Mesendoderm (in vitro differentiated cells): ENCODE measurements at regions not wholly inside any gene's neighbourhood (a gene's known extent, or its start where the extent isn't known, plus 50 kb on each side); places are given as distances from the start of the nearest gene placed in this dataset.

Experiments used
- DNase-seq: peaks from one replicate; pipeline ENCODE4 v3.0.0; 2013
- H2AK5ac ChIP-seq: 2 replicates; pipeline ENCODE4 v1.6.1; 2013; ENCODE audit warnings: low read length, inconsistent platforms
- H2BK120ac ChIP-seq: 2 replicates; pipeline ENCODE4 v1.6.1; 2013; ENCODE audit warnings: low read depth, mild to moderate bottlenecking, low read length, moderate library complexity, mixed read lengths
- H2BK15ac ChIP-seq: replicated peaks from 2 replicates; pipeline ENCODE4 v1.6.1; 2013; ENCODE audit warnings: low read depth, mild to moderate bottlenecking, moderate library complexity
- H2BK5ac ChIP-seq: 2 replicates; pipeline ENCODE4 v1.6.1; 2013; ENCODE audit warnings: low read length, inconsistent platforms
- H3K18ac ChIP-seq: 2 replicates; pipeline ENCODE4 v1.6.1; 2013; ENCODE audit warnings: mild to moderate bottlenecking, low read length, mixed read lengths
- H3K23ac ChIP-seq: one replicate; pipeline ENCODE4 v1.6.1; 2013; ENCODE audit warnings: low read length
- H3K27ac ChIP-seq: 2 replicates; pipeline ENCODE4 v1.5.1; 2013; ENCODE audit warnings: low read depth, mild to moderate bottlenecking, inconsistent platforms, low read length, moderate library complexity
- H3K27me3 ChIP-seq: 2 replicates; pipeline ENCODE4 v1.6.1; 2013; ENCODE audit warnings: low read length, control low read depth, mild to moderate bottlenecking, inconsistent platforms; ENCODE audit not compliant: insufficient read depth, poor library complexity
- H3K36me3 ChIP-seq: 2 replicates; pipeline ENCODE4 v1.6.1; 2013; ENCODE audit warnings: low read length, inconsistent platforms; ENCODE audit not compliant: control insufficient read depth, insufficient read depth
- H3K4ac ChIP-seq: one replicate; pipeline ENCODE4 v1.6.1; 2013; ENCODE audit warnings: low read depth, mild to moderate bottlenecking, low read length, moderate library complexity
- H3K4me1 ChIP-seq: 2 replicates; pipeline ENCODE4 v1.6.1; 2013; ENCODE audit warnings: low read depth, low read length, inconsistent platforms; ENCODE audit not compliant: control insufficient read depth
- H3K4me2 ChIP-seq: 2 replicates; pipeline ENCODE4 v1.6.1; 2013; ENCODE audit warnings: low read length
- H3K4me3 ChIP-seq: 2 replicates; pipeline ENCODE4 v1.5.1; 2013; ENCODE audit warnings: mild to moderate bottlenecking, low read length
- H3K56ac ChIP-seq: one replicate; pipeline ENCODE4 v1.6.1; 2013; ENCODE audit warnings: low read length
- H3K79me1 ChIP-seq: 2 replicates; pipeline ENCODE4 v1.6.1; 2013; ENCODE audit warnings: low read length, inconsistent platforms
- H3K79me2 ChIP-seq: 2 replicates; pipeline ENCODE4 v1.6.1; 2013; ENCODE audit warnings: mild to moderate bottlenecking, low read length; ENCODE audit not compliant: control insufficient read depth, insufficient read depth
- H3K9ac ChIP-seq: 2 replicates; pipeline ENCODE4 v1.6.1; 2013; ENCODE audit warnings: low read length, inconsistent platforms
- H4K5ac ChIP-seq: one replicate; pipeline ENCODE4 v1.6.1; 2013; ENCODE audit warnings: low read length
- H4K8ac ChIP-seq: one replicate; pipeline ENCODE4 v1.6.1; 2013; ENCODE audit warnings: low read depth, mild to moderate bottlenecking, control low read depth, low read length, moderate library complexity
- WGBS: extraction: QIAGEN DNeasy Blood & Tissue Kit; methylation state at CpG from one replicate; pipeline ENCODE4 v1.1.7; 2013; ENCODE audit warnings: low lambda C conversion rate, missing lambda C conversion rate; ENCODE audit not compliant: insufficient coverage; ENCODE audit errors: extremely low coverage; 5-methylcytosine and 5-hydroxymethylcytosine counted together

- no peak overlapping the region for H3K56ac ChIP-seq
- H3K23ac ChIP-seq = no peak overlapping the region
- H3K27me3 ChIP-seq = no peaks in the 10 kb centered on the region
- DNase-seq = no peak
- H3K18ac ChIP-seq = no peak overlapping the region
- H2BK5ac ChIP-seq = no peak overlapping the region
- H3K27ac ChIP-seq = no peak overlapping the region
- no peak overlapping the region for H3K4me3 ChIP-seq
- WGBS = no CpG with 5 or more reads among the region's 2 CpGs
- no peak overlapping the region for H3K4me2 ChIP-seq
- H2BK120ac ChIP-seq = no peak overlapping the region
- H2AK5ac ChIP-seq = no peak overlapping the region
- no peak overlapping the region for H3K4ac ChIP-seq
- no peak overlapping the region for H4K5ac ChIP-seq
- H3K36me3 ChIP-seq = no peaks in the 10 kb centered on the region
- H3K4me1 ChIP-seq = no peaks in the 10 kb centered on the region
- no peak overlapping the region for H3K9ac ChIP-seq
- no peak overlapping the region for H2BK15ac ChIP-seq
- H4K8ac ChIP-seq = no peak overlapping the region
- H3K79me2 ChIP-seq = no peaks in the 10 kb centered on the region
- H3K79me1 ChIP-seq = no peaks in the 10 kb centered on the region
These were observed 760.1 kb downstream of the CDH11 start for GRCh38 chr16:64361753-64362152.

DNA sequence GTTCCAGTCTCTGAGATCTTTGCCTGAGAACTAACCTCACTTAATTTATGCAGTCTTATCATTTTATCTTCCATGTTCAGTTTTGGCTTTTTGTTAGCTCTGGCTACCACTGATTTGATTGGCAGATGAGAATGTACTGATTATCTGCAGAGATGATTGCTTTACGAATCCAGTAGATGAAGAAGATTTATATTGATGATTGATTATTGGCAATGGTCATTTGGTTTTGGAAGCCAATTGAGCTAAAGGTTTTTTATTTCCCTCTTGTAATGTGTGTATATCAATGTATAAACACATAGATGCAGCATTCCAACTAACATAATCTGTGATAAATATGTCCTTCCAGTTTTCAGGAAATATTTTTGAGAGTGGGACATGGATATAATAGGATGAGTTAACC is 763.6 kb downstream of the CDH11 start:
- Histone ChIP-seq H3K79me2 (no peaks in the 10 kb centered on the region), H3K23ac (no peak overlapping the region), H3K27me3 (no peaks in the 10 kb centered on the region), H2BK15ac (no peak overlapping the region), H3K4ac (no peak overlapping the region), H3K56ac (no peak overlapping the region), H3K4me2 (no peak overlapping the region), H3K27ac (no peak overlapping the region), H3K36me3 (no peaks in the 10 kb centered on the region), H4K5ac (no peak overlapping the region), H2AK5ac (no peak overlapping the region), H3K79me1 (no peaks in the 10 kb centered on the region), H2BK5ac (no peak overlapping the region), H3K9ac (no peak overlapping the region), H3K4me1 (no peaks in the 10 kb centered on the region), H2BK120ac (no peak overlapping the region), H3K4me3 (no peak overlapping the region), H3K18ac (no peak overlapping the region), H4K8ac (no peak overlapping the region)
- no peak for DNase-seq
- WGBS = 100% methylated on average over 1 of the region's 1 CpG

GRCh38 chr16:64356267-64356666 is 765.6 kb downstream of the CDH11 start:
- no peak overlapping the region for H4K5ac ChIP-seq
- H3K4me2 ChIP-seq = no peak overlapping the region
- no peak overlapping the region for H3K9ac ChIP-seq
- no peak overlapping the region for H3K27ac ChIP-seq
- no peak for DNase-seq
- no peak overlapping the region for H3K23ac ChIP-seq
- H2BK120ac ChIP-seq = no peak overlapping the region
- no peaks in the 10 kb centered on the region for H3K79me2 ChIP-seq
- no peak overlapping the region for H4K8ac ChIP-seq
- no peaks in the 10 kb centered on the region for H3K36me3 ChIP-seq
- no peak overlapping the region for H2BK5ac ChIP-seq
- H3K27me3 ChIP-seq = no peaks in the 10 kb centered on the region
- H3K79me1 ChIP-seq = no peaks in the 10 kb centered on the region
- H3K4ac ChIP-seq = no peak overlapping the region
- no peak overlapping the region for H3K18ac ChIP-seq
- no peak overlapping the region for H3K4me3 ChIP-seq
- no peak overlapping the region for H2BK15ac ChIP-seq
- no peak overlapping the region for H2AK5ac ChIP-seq
- WGBS = no CpG with 5 or more reads among the region's 1 CpG
- H3K4me1 ChIP-seq = no peaks in the 10 kb centered on the region
- H3K56ac ChIP-seq = no peak overlapping the region

DNA sequence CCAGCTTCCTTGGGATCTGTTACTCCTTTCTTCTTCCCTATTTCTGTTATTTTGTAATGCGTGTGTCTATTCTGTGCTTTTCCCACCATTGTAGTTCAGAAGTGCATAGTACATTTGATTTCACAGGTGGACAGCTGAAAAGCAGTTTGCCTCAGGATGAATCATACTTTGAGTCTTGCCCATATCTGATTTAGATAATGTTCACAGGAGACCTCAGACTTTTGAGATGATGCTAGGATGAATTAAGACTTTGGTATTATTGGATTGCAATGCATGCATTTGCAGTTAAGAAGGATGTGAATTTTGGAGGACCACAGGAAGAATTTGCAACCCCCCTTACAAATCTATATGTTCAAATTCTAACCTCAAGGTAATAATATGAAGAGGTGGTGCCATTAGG is 769.6 kb downstream of the CDH11 start:
- Histone ChIP-seq H3K4me3 (no peak overlapping the region), H2BK5ac (no peak overlapping the region), H3K27me3 (no peaks in the 10 kb centered on the region), H2AK5ac (no peak overlapping the region), H3K4me2 (no peak overlapping the region), H3K36me3 (no peaks in the 10 kb centered on the region), H4K5ac (no peak overlapping the region), H3K79me1 (no peaks in the 10 kb centered on the region), H3K9ac (no peak overlapping the region), H3K27ac (no peak overlapping the region), H3K56ac (no peak overlapping the region), H3K23ac (no peak overlapping the region), H2BK15ac (no peak overlapping the region), H2BK120ac (no peak overlapping the region), H3K4me1 (no peaks in the 10 kb centered on the region), H4K8ac (no peak overlapping the region), H3K4ac (no peak overlapping the region), H3K18ac (no peak overlapping the region), H3K79me2 (no peaks in the 10 kb centered on the region)
- no CpG with 5 or more reads among the region's 1 CpG for WGBS
- DNase-seq = no peak

GRCh38 chr16:64351121-64351520 is 770.7 kb downstream of the CDH11 start:
- Histone ChIP-seq H3K4me3 (no peak overlapping the region), H2BK120ac (no peak overlapping the region), H3K9ac (no peak overlapping the region), H2BK5ac (no peak overlapping the region), H4K5ac (no peak overlapping the region), H3K36me3 (no peaks in the 10 kb centered on the region), H3K18ac (no peak overlapping the region), H4K8ac (no peak overlapping the region), H3K79me1 (no peaks in the 10 kb centered on the region), H3K4me2 (no peak overlapping the region), H3K4me1 (no peaks in the 10 kb centered on the region), H2AK5ac (no peak overlapping the region), H3K23ac (no peak overlapping the region), H3K27me3 (no peaks in the 10 kb centered on the region), H3K56ac (no peak overlapping the region), H3K4ac (no peak overlapping the region), H3K79me2 (no peaks in the 10 kb centered on the region), H2BK15ac (no peak overlapping the region), H3K27ac (no peak overlapping the region)
- DNase-seq = no peak
- no CpG with 5 or more reads among the region's 1 CpG for WGBS

GRCh38 chr16:64346080-64346479 is 775.8 kb downstream of the CDH11 start:
- H3K18ac ChIP-seq = no peak overlapping the region
- no peak overlapping the region for H2BK15ac ChIP-seq
- H3K27me3 ChIP-seq = no peaks in the 10 kb centered on the region
- no peak overlapping the region for H3K4ac ChIP-seq
- H2AK5ac ChIP-seq = no peak overlapping the region
- no peaks in the 10 kb centered on the region for H3K36me3 ChIP-seq
- no peak overlapping the region for H4K8ac ChIP-seq
- no peak for DNase-seq
- no peak overlapping the region for H3K4me2 ChIP-seq
- no peaks in the 10 kb centered on the region for H3K79me2 ChIP-seq
- no peak overlapping the region for H3K23ac ChIP-seq
- H3K27ac ChIP-seq = no peak overlapping the region
- H3K9ac ChIP-seq = no peak overlapping the region
- no peak overlapping the region for H3K56ac ChIP-seq
- H3K79me1 ChIP-seq = no peaks in the 10 kb centered on the region
- no peak overlapping the region for H2BK5ac ChIP-seq
- H3K4me3 ChIP-seq = no peak overlapping the region
- no CpG with 5 or more reads among the region's 4 CpGs for WGBS
- no peak overlapping the region for H2BK120ac ChIP-seq
- no peak overlapping the region for H4K5ac ChIP-seq
- H3K4me1 ChIP-seq = no peaks in the 10 kb centered on the region
